ENCODE measurements at regions not wholly inside any gene's neighbourhood (a gene's known extent, or its start where the extent isn't known, plus 50 kb on each side); places are given as distances from the start of the nearest gene placed in this dataset.

GRCh38 chr14:56065621-56066290, 52.5 kb upstream of the PELI2 start:
- no peaks in the 10 kb centered on the region for H3K36me3 Mint-ChIP-seq (ENCODE audit: low read depth)
- no peaks in the 10 kb centered on the region for H3K9me3 Mint-ChIP-seq
- no peaks in the 10 kb centered on the region for H3K36me3 ChIP-seq (ENCODE audit: control insufficient read depth, insufficient read depth, low read length)
- no peak overlapping the region for H3K4me3 Mint-ChIP-seq
- no peaks in the 10 kb centered on the region for H3K4me1 ChIP-seq (ENCODE audit: control insufficient read depth, insufficient read depth, low read length)
- H3K9ac ChIP-seq (ENCODE audit: extremely low read depth, low read length, poor library complexity, severe bottlenecking): no peak overlapping the region
- H3K27ac Mint-ChIP-seq: no peak overlapping the region
- no peak overlapping the region for H3K27ac ChIP-seq (ENCODE audit: low read depth, low read length)
- TF ChIP-seq, protein P1, sequence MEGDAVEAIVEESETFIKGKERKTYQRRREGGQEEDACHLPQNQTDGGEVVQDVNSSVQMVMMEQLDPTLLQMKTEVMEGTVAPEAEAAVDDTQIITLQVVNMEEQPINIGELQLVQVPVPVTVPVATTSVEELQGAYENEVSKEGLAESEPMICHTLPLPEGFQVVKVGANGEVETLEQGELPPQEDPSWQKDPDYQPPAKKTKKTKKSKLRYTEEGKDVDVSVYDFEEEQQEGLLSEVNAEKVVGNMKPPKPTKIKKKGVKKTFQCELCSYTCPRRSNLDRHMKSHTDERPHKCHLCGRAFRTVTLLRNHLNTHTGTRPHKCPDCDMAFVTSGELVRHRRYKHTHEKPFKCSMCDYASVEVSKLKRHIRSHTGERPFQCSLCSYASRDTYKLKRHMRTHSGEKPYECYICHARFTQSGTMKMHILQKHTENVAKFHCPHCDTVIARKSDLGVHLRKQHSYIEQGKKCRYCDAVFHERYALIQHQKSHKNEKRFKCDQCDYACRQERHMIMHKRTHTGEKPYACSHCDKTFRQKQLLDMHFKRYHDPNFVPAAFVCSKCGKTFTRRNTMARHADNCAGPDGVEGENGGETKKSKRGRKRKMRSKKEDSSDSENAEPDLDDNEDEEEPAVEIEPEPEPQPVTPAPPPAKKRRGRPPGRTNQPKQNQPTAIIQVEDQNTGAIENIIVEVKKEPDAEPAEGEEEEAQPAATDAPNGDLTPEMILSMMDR (conservative IDR thresholded peaks at IDR 0.05): no peak
- DNase-seq: no peak
- H3K4me3 ChIP-seq (ENCODE audit: low read length): no peak overlapping the region
- 94 to 98% methylated on average over 2 to 4 of the region's 5 CpGs for WGBS, 2 experiments (ENCODE audit: insufficient coverage in 1 of 2, insufficient read length in 1 of 2)
- H3K9me3 ChIP-seq (ENCODE audit: control insufficient read depth, low read length): no peaks in the 10 kb centered on the region
- peaks cover 69% of the 10 kb centered on the region for H3K27me3 ChIP-seq (ENCODE audit: control insufficient read depth, insufficient read depth, low read length, poor library complexity, severe bottlenecking)
- H3K4me1 Mint-ChIP-seq: peaks cover 5% of the 10 kb centered on the region
- peaks cover 85% of the 10 kb centered on the region for H3K27me3 Mint-ChIP-seq (ENCODE audit: insufficient read depth)
